G401.6 (cell line): ENCODE measurements at regions not wholly inside any gene's neighbourhood (a gene's known extent, or its start where the extent isn't known, plus 50 kb on each side); places are given as distances from the start of the nearest gene placed in this dataset.

Source experiments
- FAIRE-seq: peaks from 2 replicates; lab custom pipeline; 2012; peaks lifted over from hg19 to GRCh38; lab: Jason Lieb, UNC

DNA sequence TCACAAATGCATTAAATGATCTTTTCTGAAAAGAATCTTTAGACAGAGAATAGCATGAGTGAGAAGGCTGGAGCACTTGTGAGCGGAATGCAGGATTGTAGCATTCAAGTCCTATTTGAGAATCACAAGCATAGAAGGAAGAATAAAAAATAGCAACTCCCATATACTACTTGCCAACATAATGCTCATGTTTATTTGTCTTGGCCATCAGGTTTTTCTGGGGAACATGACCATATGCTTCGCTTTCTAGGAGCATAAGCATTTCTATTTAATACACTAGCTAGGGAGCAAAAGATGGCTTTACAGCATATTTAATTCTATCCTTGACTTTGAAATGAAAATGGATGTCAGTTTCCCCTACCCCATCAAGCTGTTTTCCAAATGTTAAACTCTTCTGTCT is 170.3 kb upstream of the MITF start:
- no peak for FAIRE-seq

DNA sequence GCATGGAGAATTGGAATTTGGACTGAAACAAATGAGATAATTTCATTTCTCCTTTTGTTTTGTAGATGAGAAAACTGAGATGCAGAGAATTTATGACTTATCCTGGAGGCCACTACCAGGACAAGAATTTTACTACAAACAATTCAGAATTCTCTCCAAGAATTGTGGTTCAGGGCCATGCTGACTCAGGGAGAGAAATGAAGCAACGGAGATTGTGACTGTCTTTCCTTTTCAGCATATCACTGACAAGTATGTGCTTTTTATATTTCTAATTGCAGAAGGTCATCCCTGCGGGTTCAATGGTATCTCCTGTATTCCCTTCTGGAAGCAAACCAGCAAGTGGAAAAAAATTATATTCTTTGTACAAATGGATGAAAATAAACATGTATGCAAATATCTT is 170.8 kb upstream of the MITF start:
- FAIRE-seq, result no peak

DNA sequence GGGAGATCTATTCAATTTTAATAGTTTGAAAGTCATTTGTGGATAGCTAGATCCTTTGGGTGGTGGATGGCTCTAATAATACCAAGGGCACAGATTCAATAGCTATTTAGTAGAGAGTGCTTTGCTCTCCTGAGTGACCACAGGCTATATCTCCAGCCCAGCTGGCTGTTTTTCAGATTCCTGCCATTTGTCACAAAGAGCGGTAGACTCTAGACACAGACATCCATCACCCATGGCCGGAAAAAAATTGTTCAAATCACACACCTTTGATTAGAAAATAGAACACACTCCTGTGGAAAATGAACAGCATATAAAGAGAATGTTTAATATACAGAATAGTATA is 171.6 kb upstream of the MITF start:
- no peak for FAIRE-seq

GRCh38 chr3:69567023-69567709 is 172.1 kb upstream of the MITF start:
- no peak for FAIRE-seq

GRCh38 chr3:69566275-69566674 is 173.0 kb upstream of the MITF start:
- FAIRE-seq, result no peak

DNA sequence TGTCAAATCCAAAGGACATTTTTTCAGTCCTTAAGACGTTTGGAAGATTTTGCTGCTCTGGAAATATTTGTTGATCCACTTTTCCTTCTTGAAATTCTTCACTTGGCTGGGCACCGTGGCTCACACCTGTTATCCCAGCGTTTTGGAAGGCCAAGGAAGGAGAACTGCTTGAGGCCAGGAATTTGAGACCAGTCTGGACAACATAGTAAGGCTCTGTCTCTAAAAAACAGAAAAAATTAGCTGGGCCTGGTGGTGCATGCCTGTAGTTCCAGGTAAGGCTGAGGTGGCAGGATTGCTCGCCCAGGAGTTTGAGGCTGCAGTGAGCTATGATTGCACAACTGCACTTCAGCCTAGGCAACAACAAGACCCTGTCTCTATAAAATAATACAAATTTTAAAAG is 173.9 kb upstream of the MITF start:
- FAIRE-seq, result no peak

DNA sequence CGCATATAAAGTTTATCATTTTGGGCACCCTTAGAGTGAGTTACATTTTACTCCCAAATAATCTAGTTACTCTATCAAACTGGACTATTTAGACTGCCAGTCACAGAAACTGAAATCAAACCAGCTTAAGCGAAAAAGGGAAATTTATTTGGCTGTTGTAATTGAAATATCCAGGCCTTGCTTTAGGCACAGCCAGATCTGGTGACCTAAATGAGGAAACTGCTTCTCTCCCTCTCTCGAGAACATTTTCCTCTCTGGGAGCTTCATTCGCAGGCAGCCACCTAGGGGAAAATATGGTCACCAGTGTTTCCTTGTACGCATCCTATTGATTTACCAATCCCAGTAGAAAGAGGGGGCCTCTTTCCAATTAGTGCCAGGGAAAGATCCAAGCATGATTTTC is 175.3 kb upstream of the MITF start:
- FAIRE-seq, result no peak

DNA sequence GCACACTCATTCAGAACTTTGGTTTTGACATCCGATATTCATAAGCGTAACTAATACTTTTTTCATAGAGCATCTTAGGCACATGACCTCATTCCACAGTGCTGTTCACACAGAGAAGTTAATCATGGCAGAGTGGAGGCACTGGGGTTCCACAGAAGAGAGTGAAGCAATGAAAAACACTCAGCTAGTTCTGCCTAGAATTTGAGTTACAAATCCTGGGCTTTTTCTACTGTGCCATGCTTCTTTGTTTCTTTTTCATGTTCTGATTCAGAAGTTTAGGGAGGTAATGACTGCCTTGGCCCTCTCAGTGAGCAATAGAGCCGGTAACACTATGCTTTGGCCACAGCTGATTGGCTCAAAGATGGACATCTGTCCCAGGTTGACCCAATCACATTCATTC is 176.1 kb upstream of the MITF start:
- FAIRE-seq, result no peak

DNA sequence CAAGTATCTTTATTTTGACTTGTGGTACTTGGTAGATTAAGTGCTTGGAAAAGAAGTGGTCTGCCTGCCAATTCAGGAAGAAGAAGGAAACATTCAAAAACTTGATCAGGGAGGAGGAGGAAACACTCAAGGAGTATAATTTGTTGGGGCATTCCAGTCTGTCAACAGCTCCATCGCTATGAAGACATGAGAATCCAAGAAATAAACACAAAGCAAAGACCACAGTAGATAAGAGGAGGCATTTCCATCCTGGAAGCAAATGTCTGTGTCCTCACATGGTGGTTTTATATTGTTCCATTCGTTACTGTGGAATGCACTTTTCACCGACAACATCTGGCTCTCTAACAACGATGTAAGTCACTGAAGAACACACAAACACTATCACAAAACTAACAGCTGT is 176.1 kb upstream of the FRMD4B start:
- FAIRE-seq, result no peak

GRCh38 chr3:69560818-69561217 is 174.9 kb upstream of the FRMD4B start:
- FAIRE-seq, result no peak

- FAIRE-seq, result no peak
Observed at GRCh38 chr3:69560116-69560515, 174.2 kb upstream of the FRMD4B start.

DNA sequence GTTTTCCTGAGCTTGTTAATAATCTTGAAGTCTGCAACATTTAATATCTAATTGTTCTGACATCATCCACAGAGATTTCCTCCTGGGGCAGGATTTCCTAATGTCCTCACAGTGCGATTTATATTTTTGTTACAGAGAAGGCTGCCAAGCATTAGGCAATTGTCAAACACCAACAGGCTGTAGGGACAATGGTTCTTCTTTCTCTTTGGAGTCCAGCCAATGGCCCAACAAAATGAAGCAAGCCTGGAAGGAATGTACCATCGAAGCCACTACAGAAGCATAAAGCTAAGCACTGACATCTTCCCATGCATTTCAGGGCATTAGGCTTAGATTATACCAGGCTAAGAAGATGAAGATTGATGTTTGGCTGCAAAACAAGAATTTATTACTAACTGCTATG is 173.0 kb upstream of the FRMD4B start:
- no peak for FAIRE-seq

DNA sequence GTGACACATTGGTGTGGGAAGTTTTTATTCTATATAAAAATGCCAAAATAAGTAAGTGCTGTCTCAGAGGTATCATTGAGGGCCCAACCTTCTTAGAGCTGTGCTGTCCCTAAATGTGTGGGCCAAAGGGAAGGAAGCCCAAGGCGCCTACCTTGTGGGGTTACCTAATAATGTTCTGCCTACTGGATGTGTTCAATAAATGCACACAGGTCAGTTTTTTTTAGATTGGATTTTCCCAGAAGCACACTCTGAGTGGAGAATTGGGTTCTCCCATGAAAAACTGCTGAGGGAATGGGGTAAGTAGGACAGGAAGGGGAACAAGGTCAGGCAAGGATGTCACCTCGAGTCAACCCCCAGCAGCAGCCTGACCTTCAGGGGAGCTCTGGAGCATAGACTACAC is 168.7 kb upstream of the FRMD4B start:
- no peak for FAIRE-seq

GRCh38 chr3:69553888-69554287 is 168.0 kb upstream of the FRMD4B start:
- no peak for FAIRE-seq

DNA sequence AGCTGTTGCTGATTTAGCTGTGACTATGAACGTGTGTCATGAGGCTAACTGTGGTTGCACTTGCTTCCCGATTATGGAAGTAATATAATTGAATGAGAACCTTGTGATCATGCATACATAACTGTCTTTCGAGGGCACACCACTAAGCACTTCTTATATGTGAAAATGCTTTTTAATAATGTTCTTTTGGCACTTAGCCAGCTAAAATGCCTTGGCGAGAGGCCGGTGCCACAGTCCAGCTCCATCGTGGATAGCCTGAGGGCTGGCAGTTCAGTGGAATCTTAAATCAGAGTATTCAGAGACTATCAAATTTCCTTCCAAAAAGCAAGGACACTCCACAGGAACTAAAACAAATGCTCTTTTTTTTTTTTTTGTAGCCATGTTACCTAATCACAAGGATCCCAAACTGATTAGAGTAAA is 161.6 kb upstream of the FRMD4B start:
- FAIRE-seq, result no peak

GRCh38 chr3:69542805-69543429 is 157.0 kb upstream of the FRMD4B start:
- no peak for FAIRE-seq

GRCh38 chr3:69542089-69542804 is 156.4 kb upstream of the FRMD4B start:
- no peak for FAIRE-seq

- no peak for FAIRE-seq
Observed at GRCh38 chr3:69541711-69542088, 155.8 kb upstream of the FRMD4B start.

- no peak for FAIRE-seq
Observed at GRCh38 chr3:69540706-69541581, 155.1 kb upstream of the FRMD4B start.

- no peak for FAIRE-seq
Observed at GRCh38 chr3:69539134-69539533, 153.2 kb upstream of the FRMD4B start.

DNA sequence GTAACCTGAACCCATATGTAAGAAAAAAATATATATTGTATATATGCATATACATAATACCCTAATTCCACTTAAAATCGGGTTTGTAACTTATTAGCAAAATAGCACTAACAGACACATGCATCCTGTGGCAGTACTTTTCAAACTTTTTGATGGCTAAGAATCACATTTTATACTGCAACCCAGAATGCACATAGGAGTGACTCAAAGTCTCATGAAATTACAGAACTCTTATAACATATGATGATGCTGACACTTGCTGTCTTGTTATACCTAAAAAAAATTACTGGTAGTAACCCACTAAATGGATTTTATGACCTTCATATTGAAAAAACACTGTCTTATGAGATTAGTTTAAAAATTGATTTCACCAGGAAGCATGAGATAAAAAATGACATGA is 152.4 kb upstream of the FRMD4B start:
- no peak for FAIRE-seq

GRCh38 chr3:69536306-69537020 is 150.6 kb upstream of the FRMD4B start:
- no peak for FAIRE-seq
